Hematopoietic multipotent progenitor cell treated with erythropoietin and hydrocortisone succinate and interleukin-3 and kit ligand, for 8 days (in vitro differentiated cells): ENCODE measurements at regions not wholly inside any gene's neighbourhood (a gene's known extent, or its start where the extent isn't known, plus 50 kb on each side); places are given as distances from the start of the nearest gene placed in this dataset.

Experiments used
- DNase-seq: peaks from one replicate; pipeline ENCODE4 v3.0.0-alpha.2; 2015

DNA sequence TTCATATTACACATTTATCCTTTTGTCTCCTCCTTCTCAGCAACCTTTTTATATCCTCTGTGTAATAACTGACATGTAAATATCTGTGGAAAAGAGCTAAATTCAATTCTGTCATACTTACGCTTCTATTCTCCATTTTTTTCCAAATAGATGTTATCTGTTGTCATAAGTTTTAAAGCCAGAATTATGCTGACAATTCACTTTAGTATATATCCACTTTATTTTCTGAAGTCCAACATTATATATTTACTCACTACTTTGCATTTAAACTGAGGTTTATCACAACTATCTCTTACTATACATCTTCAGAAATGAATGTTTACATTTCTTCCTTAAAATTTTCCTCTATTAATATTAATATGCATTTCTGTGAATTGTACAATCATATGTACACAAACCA lies 247.9 kb upstream of the PCDH10 start:
- no peak for DNase-seq

DNA sequence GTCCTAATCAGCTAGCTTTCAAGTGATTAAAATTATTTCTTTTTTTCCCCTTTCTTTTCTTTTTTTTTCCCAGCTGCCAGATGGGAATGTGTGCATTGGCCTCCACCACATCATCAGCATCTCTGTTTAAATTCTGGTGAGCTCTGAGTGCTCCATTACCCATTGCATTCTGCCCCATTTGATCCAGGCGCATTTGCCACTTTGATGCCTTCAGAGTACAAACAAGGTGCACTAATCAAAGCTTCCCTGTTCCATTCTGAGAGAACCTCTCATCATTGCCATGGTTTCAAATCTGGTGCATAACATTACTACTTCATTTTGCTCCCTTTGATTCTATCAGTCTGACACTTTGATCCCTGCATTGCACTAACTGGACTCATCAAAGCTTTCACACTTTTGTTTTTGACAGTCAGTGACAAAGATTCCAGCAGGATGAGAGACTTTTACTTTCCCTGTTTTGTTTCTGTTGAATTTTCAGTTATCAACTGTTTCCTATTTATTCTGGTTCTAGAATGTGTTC lies 238.8 kb upstream of the PCDH10 start:
- DNase-seq = no peak

DNA sequence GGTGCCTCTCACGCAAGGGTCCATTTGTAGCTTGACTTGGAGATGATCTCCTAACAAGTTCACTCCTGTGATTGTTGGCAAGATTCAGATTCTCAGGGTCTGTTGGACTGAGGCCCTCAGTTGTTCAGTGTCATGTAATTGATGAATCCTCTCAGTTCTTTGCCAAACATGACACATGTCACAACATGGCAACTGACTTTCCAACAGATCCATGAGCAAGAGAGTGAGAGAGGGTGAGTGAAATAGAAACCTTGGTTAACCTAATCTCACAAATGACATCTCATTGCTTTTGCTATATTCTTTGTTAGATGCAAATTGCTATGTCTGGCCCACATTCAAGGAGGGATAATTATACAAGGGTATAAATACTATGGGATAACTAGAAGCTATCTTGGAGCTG lies 231.0 kb upstream of the PCDH10 start:
- DNase-seq = no peak

GRCh38 chr4:132923516-132923915 lies 225.6 kb upstream of the PCDH10 start:
- no peak for DNase-seq

GRCh38 chr4:132934911-132935310 lies 214.2 kb upstream of the PCDH10 start:
- DNase-seq = no peak

DNA sequence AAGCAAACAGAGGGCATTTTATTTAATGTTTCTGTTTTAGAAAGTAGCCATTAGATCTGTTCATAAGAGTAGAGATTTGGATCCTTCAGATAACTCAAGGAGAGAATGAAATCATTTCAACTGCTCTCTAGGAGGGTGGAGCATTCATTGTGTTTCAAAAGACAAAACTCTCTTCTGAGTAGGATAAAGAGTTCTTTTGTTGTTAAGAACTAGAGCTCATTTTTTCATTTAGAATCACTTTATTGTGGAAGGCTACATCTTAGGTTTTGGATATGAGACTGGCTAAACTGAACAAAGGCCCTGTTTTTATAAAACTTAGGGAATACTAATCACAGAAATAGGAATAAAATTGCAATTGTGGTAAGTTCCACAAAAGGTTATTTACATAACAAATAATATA lies 193.9 kb upstream of the PCDH10 start:
- DNase-seq = no peak

DNA sequence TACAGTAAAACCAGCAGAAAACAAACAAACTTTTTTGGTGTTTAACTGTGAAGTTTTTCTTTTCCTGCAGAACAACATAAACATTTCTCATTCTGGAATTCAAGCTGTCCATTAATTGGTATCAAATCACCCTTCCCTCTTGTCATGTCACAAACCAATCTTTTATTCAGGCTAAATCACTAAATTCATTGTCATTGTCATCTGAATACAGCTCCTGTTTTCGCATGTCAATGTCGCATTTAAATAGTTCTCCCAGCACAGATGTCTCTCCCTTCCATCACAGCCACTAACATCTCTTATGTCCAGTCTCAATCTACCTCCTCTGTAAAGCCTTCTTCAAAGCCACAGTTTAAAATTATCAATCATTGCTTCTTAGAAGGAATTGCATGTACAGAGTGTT lies 192.1 kb upstream of the PCDH10 start:
- no peak for DNase-seq

DNA sequence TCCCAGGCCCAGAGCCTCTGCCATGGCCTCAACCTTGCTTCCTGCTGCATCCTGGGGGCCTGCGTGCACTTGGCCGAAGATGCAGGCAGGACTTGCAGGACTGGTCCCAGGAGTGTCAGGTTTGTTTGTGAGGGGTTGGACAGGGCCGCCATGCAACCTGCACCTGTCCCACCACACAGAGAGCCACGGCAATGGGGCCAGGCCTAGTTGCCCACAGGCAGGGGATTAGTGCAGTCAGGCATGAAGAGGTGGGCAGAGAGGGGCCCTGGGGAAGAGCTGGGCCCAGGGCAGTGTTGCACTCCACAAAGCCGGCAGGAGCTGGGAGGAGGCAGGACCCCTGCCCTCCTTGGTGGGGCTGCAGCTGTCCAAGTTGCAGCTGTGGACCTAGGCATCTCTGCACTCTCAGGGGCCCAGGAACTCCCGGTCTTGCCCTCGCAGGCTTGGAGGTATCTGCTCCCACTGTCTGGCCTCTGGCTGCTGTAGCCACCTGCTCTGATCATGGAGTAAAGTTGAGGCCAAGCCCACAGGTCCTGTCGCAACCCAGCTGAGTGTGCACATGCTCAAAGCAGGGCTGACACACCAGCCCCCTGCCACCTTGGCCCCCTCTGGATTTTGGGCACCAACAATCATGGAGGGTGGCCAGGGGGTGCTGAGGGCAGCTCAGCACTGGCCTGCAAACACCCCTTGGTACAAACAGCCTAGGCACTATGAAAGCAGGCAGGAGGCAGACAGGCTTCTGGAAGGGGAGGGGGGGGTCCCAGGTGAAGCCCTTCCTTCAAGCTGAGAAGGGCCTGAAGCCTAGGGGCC lies 190.4 kb upstream of the PCDH10 start:
- DNase-seq = no peak

GRCh38 chr4:132981611-132982010 lies 167.5 kb upstream of the PCDH10 start:
- no peak for DNase-seq

GRCh38 chr4:132982151-132982550 lies 166.9 kb upstream of the PCDH10 start:
- no peak for DNase-seq

DNA sequence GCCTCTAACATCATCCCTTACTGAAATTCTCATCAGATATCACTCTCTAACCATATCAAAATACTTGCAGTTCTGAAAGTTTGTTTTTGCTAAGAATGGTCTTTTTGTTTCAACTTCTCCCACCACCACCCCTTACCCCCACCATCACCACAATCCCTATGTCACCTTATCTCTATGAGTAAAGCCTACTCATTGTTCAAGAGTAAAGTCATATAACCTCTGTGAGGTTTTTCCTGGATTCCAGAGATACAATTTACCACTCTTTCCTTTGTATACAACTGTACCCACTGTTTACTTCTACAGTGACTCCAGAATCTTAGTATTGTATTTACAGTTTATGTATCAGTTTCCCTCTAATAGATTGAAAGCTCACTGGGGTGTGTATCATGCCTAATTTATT lies 158.0 kb upstream of the PCDH10 start:
- no peak for DNase-seq

GRCh38 chr4:132992686-132993085 lies 156.4 kb upstream of the PCDH10 start:
- no peak for DNase-seq

GRCh38 chr4:132998585-132999230 lies 150.4 kb upstream of the PCDH10 start:
- DNase-seq = no peak

DNA sequence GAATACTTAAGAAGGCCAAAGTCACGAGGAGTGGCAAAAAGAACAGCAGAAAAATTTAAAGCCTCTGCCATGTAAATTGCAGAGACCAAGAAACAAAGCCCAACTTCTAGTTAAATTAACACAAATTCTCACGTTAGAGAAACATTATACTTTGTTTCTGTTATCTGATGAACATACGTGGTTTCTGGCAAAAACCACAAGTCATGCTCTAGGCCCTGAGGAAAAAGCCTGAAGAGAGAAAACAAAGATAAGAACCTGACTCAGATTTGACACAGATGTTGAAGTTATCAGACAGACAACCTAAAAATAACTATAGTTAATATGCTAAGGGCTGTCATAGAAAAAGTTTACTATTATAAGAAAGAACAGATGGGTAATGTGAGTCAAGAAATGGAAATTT lies 149.1 kb upstream of the PCDH10 start:
- DNase-seq = peak; percentile 4

DNA sequence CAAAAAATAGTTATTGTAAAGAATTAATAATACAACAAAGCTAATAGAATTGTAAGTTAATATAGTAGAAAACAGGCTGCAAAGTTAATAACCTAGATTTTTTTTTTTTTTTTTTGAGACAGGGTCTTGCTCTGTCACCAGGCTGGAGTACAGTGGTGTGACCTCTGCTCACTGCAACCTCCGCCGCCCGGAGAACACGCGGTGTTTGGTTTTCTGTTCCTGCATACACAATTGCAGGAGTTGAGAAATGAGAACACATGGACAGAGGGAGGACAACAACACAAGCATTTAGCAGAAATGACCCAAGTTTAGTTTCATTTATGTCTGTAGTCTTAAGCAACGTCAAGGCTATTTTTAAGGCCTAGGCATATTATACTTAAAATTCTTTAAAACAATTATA lies 145.9 kb upstream of the PCDH10 start:
- no peak for DNase-seq

DNA sequence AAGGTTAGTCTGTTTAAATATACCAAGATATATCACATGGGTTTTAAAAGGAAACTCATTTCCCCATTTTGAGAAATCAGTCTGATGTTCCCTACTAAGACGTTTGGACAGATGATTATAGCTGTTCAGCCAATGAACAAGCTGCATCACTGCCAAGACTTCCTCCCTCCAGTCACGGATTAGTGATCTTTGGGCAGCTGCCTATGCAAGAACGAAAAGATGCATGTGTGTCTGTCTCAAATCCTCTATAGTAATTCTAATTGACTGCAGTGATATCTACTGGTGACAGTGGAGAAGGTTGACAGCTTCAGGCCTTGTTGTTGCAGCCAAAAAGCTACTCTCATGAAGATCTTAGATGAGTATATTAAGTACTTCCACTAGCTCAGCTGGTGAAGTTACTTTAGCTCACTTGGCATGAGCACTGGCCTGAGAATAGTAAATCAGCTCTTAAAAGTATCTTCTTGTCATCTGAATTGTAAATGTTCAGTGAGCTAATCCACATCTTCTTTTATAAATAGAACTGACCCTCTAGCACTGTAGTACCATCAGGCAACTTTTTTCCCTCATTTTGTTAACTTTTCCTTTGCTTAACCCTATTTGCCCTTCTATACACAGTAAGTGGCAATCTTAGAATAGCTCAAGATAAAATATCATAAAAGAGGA lies 134.5 kb upstream of the PCDH10 start:
- no peak for DNase-seq

- no peak for DNase-seq
Observed at GRCh38 chr4:133045288-133045687, 103.8 kb upstream of the PCDH10 start.

- DNase-seq = no peak
Observed at GRCh38 chr4:133046156-133046555, 102.9 kb upstream of the PCDH10 start.

DNA sequence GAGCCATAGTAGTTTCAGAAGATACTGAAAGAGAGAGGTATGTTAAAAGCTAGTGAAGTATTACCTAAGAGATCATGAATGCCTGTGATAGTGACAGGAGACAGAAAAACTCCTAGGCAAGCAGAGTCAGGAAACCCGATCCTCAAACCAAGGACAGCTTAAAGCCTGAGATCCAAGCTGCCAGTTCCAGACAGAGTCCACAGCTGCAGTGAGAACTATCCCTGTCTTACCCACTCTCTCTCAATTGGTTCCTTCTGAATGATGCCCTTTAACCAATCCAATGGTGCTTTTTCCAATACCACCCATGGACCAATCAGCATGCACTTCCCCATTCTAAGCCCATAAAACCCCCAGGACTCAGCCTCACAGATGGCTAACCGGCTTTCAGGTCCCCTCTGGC lies 90.4 kb upstream of the PCDH10 start:
- no peak for DNase-seq

DNA sequence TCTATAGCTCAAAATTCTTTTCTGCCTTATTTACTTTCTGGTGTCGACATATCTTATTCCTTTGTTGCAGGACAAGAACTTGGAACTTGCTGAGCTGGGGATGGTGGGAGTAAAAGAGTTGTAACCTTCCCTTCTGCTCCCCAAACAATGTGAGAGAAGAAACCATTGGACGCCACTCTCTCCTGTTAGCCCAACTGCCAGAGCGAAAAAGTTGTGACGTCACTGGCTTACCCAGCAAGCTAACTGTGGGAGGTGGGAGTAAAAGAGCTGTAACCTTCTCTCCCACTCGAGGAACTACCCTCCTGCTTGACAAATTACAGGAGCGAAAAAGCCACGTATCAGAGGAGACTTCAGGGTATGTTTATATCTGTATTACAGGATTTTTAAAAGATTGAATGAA lies 90.0 kb upstream of the PCDH10 start:
- DNase-seq = no peak

DNA sequence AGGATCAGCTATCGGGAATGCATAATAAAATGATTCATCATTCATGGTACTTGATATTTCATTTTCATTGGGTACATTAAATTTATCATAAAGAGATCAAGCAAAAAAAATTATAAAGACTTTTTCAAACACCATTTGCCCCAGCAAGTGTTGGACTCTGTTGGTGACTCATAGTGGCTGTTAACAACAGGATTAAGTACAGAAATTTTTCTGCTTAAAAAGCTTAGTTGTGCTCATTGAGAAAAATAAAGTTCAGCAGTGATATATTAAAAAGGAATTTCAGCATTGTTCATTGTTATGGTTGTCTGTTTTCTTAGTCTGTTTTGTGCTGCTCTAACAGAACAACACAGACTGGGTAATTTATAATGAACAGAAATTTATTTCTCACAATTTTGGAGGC lies 86.2 kb upstream of the PCDH10 start:
- no peak for DNase-seq

GRCh38 chr4:133068083-133068482 lies 81.0 kb upstream of the PCDH10 start:
- DNase-seq = no peak

GRCh38 chr4:133081246-133081645 lies 67.8 kb upstream of the PCDH10 start:
- no peak for DNase-seq

DNA sequence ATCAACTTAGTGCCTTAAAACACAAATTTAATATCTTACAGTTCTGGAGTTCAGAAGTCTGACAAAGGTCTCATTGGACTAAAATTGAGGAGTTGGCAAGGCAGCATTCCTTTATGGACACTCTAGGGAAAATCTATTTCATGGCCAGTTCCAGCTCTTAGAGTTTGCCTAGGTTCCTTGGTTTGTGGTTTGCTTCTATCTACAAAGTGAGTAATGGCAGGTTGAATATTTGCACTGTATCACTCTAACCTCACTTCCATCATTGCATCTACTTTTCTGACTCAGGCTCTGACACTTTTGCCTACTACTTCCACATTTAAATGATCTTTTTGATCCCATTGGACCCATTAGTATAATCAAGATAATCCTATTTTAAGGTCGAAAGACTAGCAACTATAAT lies 64.7 kb upstream of the PCDH10 start:
- no peak for DNase-seq
